ENCODE measurements at regions not wholly inside any gene's neighbourhood (a gene's known extent, or its start where the extent isn't known, plus 50 kb on each side); places are given as distances from the start of the nearest gene placed in this dataset.

GRCh38 chr10:20988357-20988983 is 91.4 kb upstream of the NEBL start:
- TF ChIP-seq CTCF (IDR thresholded peaks at IDR 0.05; ENCODE audit: low read depth, low read length): no peak

DNA sequence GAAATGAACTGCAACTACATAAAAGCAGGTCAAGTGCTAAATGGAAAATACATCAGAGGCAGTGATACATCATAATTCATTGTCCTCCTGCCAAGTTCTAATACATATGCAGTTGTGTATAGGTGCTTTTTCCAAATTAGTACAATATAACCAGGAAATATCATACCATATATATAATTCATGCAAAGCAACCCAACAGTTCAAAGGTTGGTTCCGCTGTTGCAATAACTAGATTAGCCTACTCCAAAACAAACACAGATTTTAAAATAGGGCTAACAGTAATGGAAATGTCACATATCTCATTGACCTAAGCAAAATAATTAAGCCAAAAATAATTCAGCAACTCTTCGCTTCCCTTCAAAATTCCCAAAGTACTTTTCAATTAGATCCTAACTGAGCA is 88.9 kb upstream of the NEBL start:
- H3K4me3 ChIP-seq (ENCODE audit: low read depth, low read length): no peak overlapping the region
- no peak for TF ChIP-seq CTCF (IDR thresholded peaks at IDR 0.05; ENCODE audit: low read depth, low read length)

More at GRCh38 chr10:20988357-20988983, 91.4 kb upstream of the NEBL start:
- no peak overlapping the region for H3K4me3 ChIP-seq (ENCODE audit: low read depth, low read length)

DNA sequence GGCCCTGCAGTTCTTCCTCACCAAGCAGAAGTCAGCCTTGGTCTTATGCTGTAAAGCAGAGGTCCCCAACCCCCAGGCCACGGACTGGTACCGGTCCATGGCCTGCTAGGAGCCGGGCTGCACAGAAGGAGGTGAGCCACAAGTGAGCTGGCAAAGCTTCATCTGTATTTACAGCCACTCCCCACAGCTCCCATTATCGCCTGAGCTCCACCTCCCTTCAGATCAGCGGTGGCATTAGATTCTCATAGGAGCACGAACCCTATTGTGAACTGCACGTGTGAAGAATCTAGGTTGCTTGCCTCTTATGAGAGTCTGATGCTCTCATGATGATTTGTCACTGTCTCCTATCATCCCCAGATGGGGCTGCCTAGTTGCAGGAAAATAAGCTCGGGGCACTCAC is 87.6 kb upstream of the NEBL start:
- TF ChIP-seq CTCF (IDR thresholded peaks at IDR 0.05; ENCODE audit: low read depth, low read length): no peak

DNA sequence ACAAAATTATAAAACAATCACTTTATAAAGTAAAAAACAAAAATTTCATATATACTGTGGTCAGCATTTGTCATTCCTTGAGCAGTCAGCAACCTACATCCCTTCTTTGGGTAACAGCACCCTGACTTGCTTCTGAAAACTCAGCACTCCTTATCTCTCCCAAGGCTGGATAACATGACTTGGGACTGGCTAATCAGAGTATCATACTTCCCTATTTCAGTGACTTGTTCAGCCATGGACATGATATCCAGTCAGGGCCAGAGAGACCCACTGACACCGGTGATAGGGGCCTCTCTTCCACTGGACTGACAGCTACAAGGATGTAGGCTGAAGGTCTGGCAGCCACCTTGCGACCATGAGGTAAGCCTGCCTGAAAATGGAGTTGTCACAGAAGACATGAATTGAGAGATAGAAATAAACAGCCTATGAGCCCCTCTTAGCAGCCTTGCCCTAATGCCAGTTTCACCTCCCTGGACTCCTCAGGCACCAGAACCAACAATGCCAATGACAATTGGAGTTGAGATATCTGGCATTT is 84.4 kb upstream of the NEBL start:
- TF ChIP-seq CTCF (IDR thresholded peaks at IDR 0.05; ENCODE audit: low read depth, low read length): no peak
- no peak overlapping the region for H3K4me3 ChIP-seq (ENCODE audit: low read depth, low read length)

More for the DNA sequence above, 87.6 kb upstream of the NEBL start:
- H3K4me3 ChIP-seq (ENCODE audit: low read depth, low read length): no peak overlapping the region

DNA sequence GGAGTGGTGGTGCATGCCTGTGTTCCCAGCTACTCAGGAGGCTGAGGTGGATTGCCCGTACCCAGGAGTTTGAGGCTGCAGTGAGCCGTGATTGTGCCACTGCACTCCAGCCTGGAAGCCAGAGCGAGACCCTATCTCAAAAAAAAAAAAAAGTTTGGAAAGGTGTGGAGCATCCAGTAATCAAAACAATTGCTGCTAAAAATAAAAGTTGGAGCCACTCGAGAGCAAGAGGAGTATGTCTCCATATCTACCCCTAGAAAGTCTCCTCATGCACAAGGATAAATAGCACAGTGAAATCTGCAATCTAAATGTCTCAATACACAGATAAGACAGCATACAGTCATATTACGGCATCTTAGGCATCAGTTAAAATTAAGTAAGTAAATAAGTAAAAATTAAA is 81.5 kb upstream of the NEBL start:
- no peak overlapping the region for H3K4me3 ChIP-seq (ENCODE audit: low read depth, low read length)
- TF ChIP-seq CTCF (IDR thresholded peaks at IDR 0.05; ENCODE audit: low read depth, low read length): no peak

- no peak overlapping the region for H3K4me3 ChIP-seq (ENCODE audit: low read depth, low read length)
- TF ChIP-seq CTCF (IDR thresholded peaks at IDR 0.05; ENCODE audit: low read depth, low read length): no peak
Measured at GRCh38 chr10:20977300-20977699, 80.2 kb upstream of the NEBL start.

- no peak for TF ChIP-seq CTCF (IDR thresholded peaks at IDR 0.05; ENCODE audit: low read depth, low read length)
- no peak overlapping the region for H3K4me3 ChIP-seq (ENCODE audit: low read depth, low read length)
Measured at GRCh38 chr10:20976891-20977290, 79.8 kb upstream of the NEBL start.

All from WI38 (cell line).